Spinal cord (tissue), 9 donors: ENCODE measurements at regions not wholly inside any gene's neighbourhood (a gene's known extent, or its start where the extent isn't known, plus 50 kb on each side); places are given as distances from the start of the nearest gene placed in this dataset.

Experiments
- DNase-seq, 6 donors: peaks; one replicate each; pipeline versions ENCODE4 v3.0.0 to v3.0.0-alpha.2; 2013 to 2015; ENCODE audit warnings: low spot score in 6 of 6, low read depth in 4 of 6
- H3K27ac ChIP-seq: one replicate; pipeline ENCODE4 v1.5.1; 2013; ENCODE audit warnings: low read depth, low read length, control low read depth
- H3K27me3 ChIP-seq: one replicate; pipeline ENCODE4 v1.6.1; 2013; ENCODE audit warnings: low read length; ENCODE audit not compliant: control insufficient read depth, insufficient read depth
- H3K36me3 ChIP-seq: one replicate; pipeline ENCODE4 v1.6.1; 2013; ENCODE audit warnings: low read length; ENCODE audit not compliant: control insufficient read depth, insufficient read depth
- H3K4me1 ChIP-seq: one replicate; pipeline ENCODE4 v1.6.1; 2013; ENCODE audit warnings: low read length; ENCODE audit not compliant: control insufficient read depth, insufficient read depth
- H3K4me3 ChIP-seq: one replicate; pipeline ENCODE4 v1.5.1; 2013; ENCODE audit warnings: low read depth, low read length, control low read depth
- H3K9me3 ChIP-seq: one replicate; pipeline ENCODE4 v1.6.1; 2013; ENCODE audit warnings: low read length; ENCODE audit not compliant: control insufficient read depth, insufficient read depth
- WGBS: methylation state at CpG from one replicate; pipeline ENCODE4 v1.1.5; 2013; ENCODE audit warnings: missing lambda C conversion rate; ENCODE audit not compliant: insufficient coverage; 5-methylcytosine and 5-hydroxymethylcytosine counted together
- donor health status: healthy.

DNA sequence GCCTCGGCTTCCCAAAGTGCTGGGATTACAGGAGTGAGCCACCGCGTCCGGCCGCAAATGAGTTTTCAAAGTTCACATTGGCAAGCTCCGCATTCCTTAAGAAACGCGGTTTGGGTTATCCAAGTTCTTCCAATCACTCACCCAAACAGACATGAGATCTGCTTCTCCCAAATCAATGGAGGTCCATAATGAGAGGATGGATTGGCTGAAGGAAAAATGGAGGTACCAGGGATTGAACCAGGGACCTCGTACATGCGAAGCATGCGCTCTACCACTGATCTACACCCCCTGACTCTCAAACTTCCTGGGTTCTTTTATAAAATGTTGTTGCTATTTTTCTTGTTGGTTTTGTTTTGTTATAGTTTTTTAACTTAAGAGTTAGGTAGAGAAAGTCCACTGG, 170.0 kb downstream of the GPX5 start:
- Histone ChIP-seq H3K27ac (no peak overlapping the region), H3K36me3 (no peaks in the 10 kb centered on the region), H3K27me3 (peaks cover 66% of the 10 kb centered on the region), H3K4me1 (peaks cover 13% of the 10 kb centered on the region), H3K9me3 (no peaks in the 10 kb centered on the region), H3K4me3 (no peak overlapping the region)
- DNase-seq = no peak
- 24% methylated on average over 5 of the region's 11 CpGs for WGBS

DNA sequence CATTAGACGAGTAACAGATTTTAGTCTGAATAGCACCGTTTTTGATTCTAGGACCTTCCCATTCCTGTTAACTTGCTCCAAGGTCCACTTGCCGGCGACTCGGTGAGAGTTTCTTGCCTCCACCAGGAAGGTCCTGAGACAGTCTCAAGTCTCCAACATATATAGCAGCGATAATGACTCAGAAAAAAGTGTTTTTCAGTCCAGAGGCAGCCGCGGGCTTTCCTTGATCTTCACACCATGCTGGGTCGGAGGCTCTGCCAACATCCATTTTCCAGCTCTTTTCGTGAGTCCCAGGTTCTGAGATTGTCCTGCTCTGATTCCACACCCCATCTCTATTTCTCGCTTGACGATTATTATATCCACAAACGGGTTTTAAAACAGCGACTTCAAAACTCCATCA, 170.5 kb downstream of the GPX5 start:
- WGBS = 27% methylated on average over 13 of the region's 14 CpGs
- Histone ChIP-seq H3K4me1 (peaks cover 13% of the 10 kb centered on the region), H3K36me3 (no peaks in the 10 kb centered on the region), H3K27ac (no peak overlapping the region), H3K27me3 (peaks cover 67% of the 10 kb centered on the region), H3K9me3 (no peaks in the 10 kb centered on the region), H3K4me3 (no peak overlapping the region)
- no peak for DNase-seq

DNA sequence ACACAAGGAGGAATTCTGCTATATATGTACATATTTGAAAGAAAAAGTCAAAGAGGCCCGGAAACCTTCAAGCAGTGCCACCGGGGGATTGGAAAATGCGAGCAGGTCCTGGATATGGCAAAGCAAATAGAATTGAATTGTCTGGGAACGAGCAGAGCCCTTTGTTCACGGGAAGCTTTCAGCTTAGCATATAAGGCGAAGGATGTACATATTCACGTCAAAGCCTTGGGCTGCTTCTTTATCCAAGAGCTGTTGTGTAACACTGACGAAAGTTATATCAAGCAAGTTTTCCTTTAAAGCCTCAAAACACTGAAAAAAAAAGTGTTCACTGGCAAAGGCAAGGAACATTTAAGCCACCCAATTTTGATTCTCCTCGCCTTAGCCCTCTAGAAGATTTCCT, 171.0 kb downstream of the GPX5 start:
- 31% methylated on average over 5 of the region's 9 CpGs for WGBS
- H3K36me3 ChIP-seq = no peaks in the 10 kb centered on the region
- H3K27me3 ChIP-seq = peaks cover 69% of the 10 kb centered on the region
- no peak overlapping the region for H3K4me3 ChIP-seq
- H3K4me1 ChIP-seq = peaks cover 13% of the 10 kb centered on the region
- no peak for DNase-seq
- H3K9me3 ChIP-seq = no peaks in the 10 kb centered on the region
- no peak overlapping the region for H3K27ac ChIP-seq

DNA sequence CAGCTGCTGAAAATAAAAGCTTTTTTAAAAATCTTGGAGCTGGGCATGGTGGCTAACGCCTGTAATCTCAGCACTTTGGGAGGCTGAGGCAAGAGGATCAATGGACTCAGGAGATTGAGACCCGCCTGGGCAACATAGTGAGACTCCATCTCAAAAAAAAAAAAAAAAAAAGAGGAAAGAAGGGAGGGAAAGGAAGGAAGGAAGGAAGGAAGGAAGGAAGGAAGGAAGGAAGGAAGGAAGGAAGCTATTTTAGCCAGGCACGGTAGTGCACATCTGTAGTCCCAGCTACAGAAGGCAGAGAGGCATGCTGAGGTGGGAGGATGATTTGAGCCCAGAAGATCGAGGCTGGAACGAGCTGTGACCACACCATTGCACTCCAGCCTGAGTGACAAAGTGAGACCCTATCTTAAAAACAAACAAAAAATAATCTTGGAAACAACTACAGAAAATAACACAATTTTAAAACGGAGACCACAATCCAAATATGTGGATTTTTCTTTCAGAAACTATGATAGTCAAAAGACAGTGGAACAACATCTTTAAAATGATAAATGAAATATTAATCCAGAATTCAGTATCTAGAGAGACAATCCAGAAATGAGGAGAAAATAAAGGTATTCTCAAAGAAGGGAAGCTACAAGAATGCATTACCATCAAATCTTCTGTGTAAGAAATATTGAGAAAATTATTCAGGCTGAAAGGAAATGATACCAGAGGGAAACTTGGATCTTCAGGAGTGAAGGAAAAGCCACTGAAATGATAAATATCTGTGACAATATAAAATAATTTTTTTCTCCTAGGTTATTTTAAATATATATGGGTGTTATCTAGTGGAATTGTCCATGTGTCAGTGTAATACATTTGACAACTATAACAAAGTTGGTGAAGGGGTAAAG, 182.0 kb downstream of the GPX5 start:
- WGBS = 93% methylated on average over 3 of the region's 6 CpGs
- H3K27me3 ChIP-seq = peaks cover 40% of the 10 kb centered on the region

DNA sequence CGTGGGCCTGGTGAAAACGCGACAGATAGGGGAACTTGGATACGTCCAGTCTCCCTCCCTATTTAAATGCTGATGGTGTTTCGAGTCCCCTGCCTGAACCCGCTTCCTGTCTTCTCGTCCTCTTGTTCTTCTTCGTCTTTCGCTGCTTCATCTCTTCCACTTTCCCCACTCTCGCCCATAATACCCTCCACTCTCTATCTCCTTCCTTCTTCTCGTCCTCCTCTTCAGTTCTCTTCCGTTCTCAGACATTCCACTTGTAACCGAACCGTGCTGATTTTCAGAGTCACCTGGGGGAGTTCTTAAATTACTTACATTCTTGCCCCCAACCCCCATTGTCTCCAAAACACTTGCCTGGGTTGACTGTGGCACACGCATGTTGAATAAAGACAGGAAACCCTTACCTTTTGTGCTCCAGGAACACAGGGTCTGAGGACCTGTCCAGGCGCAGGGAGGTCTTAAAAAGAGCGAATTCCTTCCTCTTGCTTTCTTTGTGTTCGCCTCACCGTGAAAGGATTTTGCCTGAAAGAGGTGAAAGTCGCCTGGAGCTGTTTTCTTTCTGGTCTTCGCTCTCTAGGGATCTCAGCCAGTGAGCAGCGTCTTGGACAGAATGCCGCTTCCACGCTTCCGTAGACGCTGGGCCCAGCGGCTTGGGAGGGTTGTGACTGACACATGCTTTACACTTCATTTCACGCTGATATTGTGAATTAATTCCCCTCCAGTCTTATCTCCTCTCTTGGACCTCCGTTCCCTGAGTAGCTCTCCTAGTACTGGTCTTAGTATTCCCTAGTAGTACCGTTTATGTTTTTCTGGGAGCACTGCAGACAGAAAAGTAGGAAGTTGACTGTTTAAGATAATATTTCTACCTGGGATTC, 184.0 kb downstream of the GPX5 start:
- Histone ChIP-seq H3K4me1 (no peaks in the 10 kb centered on the region), H3K9me3 (peaks cover 2% of the 10 kb centered on the region), H3K36me3 (no peaks in the 10 kb centered on the region), H3K27me3 (peaks cover 44% of the 10 kb centered on the region), H3K27ac (no peak overlapping the region), H3K4me3 (no peak overlapping the region)
- WGBS = 2% methylated on average over 27 of the region's 30 CpGs
- DNase-seq = no peak

More for the DNA sequence above, 182.0 kb downstream of the GPX5 start:
- H3K36me3 ChIP-seq = no peaks in the 10 kb centered on the region
- H3K4me1 ChIP-seq = no peaks in the 10 kb centered on the region
- H3K4me3 ChIP-seq = no peak overlapping the region
- no peak overlapping the region for H3K27ac ChIP-seq
- no peak for DNase-seq
- H3K9me3 ChIP-seq = peaks cover 2% of the 10 kb centered on the region

DNA sequence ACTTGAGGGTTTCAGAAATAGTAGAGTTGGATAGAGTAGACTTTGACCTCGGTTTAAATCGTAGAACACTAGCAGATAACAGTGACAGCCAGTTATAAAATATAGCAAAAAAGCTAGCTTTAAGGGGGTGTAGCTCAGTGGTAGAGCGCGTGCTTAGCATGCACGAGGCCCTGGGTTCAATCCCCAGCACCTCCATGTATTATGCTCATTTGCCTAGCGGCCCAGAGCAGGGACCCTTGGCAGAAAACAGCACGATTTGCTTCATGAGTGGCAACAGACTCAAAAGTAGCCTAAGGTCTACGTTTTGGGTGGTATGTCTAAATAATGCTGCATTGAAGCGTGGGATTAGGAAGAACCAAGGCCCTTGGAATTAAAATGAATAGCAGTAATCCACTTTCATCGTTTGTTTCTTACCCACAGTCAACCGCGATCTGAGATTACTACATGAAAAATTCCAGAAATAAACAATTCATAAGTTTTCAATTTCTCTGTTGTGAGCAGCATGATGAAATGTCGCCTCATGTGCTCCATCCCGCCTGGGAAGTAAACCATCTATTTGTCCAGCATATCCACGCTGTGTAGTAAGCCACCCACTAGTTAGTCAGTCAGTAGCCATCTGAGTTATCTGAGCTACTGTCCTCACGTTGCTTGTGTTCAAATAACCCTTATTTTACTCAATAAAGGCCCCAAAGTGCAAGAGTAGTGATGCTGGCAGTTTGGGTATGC, 184.9 kb downstream of the GPX5 start:
- 49% methylated on average over 11 of the region's 16 CpGs for WGBS
- H3K27me3 ChIP-seq = peaks cover 40% of the 10 kb centered on the region
- H3K36me3 ChIP-seq = no peaks in the 10 kb centered on the region
- H3K4me3 ChIP-seq = no peak overlapping the region
- DNase-seq = no peak
- no peaks in the 10 kb centered on the region for H3K4me1 ChIP-seq
- H3K9me3 ChIP-seq = peaks cover 2% of the 10 kb centered on the region
- no peak overlapping the region for H3K27ac ChIP-seq

DNA sequence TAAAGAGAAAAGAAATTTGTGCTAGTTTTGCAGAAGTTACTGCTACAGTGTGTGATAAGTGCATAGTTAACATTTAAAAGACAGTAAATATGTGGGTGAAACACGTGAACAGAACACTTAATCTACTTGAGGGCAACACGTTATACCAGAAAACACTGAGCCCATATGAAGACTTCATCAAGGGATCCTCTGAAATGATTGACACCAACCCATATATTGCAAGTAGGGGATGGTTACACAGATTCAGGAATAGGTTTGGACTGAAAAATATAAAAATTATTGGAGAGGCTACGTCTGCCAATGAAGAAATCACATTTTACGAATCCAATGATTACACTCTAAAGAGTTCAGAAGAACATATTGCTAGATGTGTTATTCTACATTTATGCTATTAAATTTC, 185.6 kb downstream of the GPX5 start:
- no peaks in the 10 kb centered on the region for H3K36me3 ChIP-seq
- H3K4me3 ChIP-seq = no peak overlapping the region
- no CpG with 5 or more reads among the region's 4 CpGs for WGBS
- DNase-seq = no peak
- no peak overlapping the region for H3K27ac ChIP-seq
- peaks cover 2% of the 10 kb centered on the region for H3K9me3 ChIP-seq
- peaks cover 40% of the 10 kb centered on the region for H3K27me3 ChIP-seq
- H3K4me1 ChIP-seq = no peaks in the 10 kb centered on the region

DNA sequence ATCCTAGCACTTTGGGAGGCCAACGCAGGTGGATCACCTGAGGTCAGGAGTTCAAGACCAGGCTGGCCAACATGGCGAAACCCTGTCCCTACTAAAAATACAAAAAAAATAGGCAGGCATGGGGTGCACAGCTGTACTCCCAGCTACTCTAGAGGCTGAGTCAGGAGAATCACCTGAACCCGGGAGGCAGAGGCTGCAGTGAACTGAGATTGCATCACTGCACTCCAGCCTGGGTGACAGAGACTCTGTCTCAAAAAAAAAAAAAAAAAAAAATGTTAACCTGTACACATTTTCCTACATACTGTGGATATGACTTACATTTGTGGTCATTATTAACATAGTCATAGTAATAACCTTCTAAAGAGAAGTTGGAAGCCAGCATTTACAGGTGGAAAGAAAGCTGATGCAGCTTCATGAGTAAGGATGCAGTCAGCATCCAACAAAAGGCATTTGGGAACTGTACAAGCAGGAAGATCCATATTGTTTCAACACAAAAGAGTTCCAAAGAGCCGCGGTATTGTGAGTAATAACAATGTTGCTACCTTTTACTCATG, 186.2 kb downstream of the GPX5 start:
- Histone ChIP-seq H3K27me3 (peaks cover 43% of the 10 kb centered on the region), H3K36me3 (no peaks in the 10 kb centered on the region), H3K4me3 (no peak overlapping the region), H3K9me3 (peaks cover 2% of the 10 kb centered on the region), H3K4me1 (no peaks in the 10 kb centered on the region), H3K27ac (no peak overlapping the region)
- WGBS = 81% methylated on average over 3 of the region's 5 CpGs
- no peak for DNase-seq

DNA sequence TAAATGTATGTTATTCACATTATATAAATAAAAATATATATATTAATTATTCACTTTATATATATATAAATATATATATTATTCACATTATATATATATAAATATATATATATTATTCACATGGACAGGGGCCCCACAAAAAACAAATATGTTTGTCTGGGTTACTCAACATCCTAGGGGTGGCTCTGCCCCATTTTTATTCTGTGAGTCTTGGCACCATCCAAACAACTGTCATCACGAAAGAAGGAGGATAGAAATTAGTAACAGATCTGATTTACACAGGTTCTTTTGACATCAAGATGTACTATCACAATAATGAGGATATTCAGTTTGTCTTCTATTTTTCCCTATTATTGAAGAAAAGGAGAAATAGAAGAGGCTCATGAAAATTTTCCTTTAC, 187.3 kb downstream of the GPX5 start:
- H3K4me3 ChIP-seq = no peak overlapping the region
- no peaks in the 10 kb centered on the region for H3K4me1 ChIP-seq
- H3K27me3 ChIP-seq = peaks cover 53% of the 10 kb centered on the region
- DNase-seq = no peak
- WGBS = no CpG with 5 or more reads among the region's 1 CpG
- H3K36me3 ChIP-seq = no peaks in the 10 kb centered on the region
- H3K9me3 ChIP-seq = no peaks in the 10 kb centered on the region
- no peak overlapping the region for H3K27ac ChIP-seq
